ENCODE measurements at regions not wholly inside any gene's neighbourhood (a gene's known extent, or its start where the extent isn't known, plus 50 kb on each side); places are given as distances from the start of the nearest gene placed in this dataset.
"Not testable (repeated sequence)": the region's sequence is repeated elsewhere in the genome, so short reads cannot be mapped to it uniquely, and the experiment has no call there.

GRCh38 chr3:15884132-15884531 lies 86.4 kb upstream of the ANKRD28 start:
- Histone ChIP-seq H3K4me1 (replicated peaks in 1 of 2) (no peaks in the 10 kb centered on the region), H3K4me3 (no peak overlapping the region), H3K27ac (no peak overlapping the region)
- in situ Hi-C loops (cut with MboI; ENCODE audit: low pct_unique_long_range_greater_than_20kb in 2 of 9, low sequenced_read_pairs in 9 of 9, unreplicated experiment in 9 of 9), result no loop called here
- no peak for ATAC-seq (replicated peaks in 6 of 8)
- WGBS, 10 experiments, result 67 to 100% (median 83%) methylated on average over 1 of the region's 1 CpG; no CpG with 5 or more reads in 3 of the 10 experiments

- H3K4me3 ChIP-seq, result no peak overlapping the region
- in situ Hi-C loops (cut with MboI; ENCODE audit: low pct_unique_long_range_greater_than_20kb in 2 of 9, low sequenced_read_pairs in 9 of 9, unreplicated experiment in 9 of 9), result no loop called here
- no peaks in the 10 kb centered on the region for H3K4me1 ChIP-seq (replicated peaks in 1 of 2)
- H3K27ac ChIP-seq, result no peak overlapping the region
- no peak for ATAC-seq (replicated peaks in 6 of 8)
Observed at GRCh38 chr3:15886521-15886920, 88.7 kb upstream of the ANKRD28 start.

GRCh38 chr3:15887261-15887660 lies 89.5 kb upstream of the ANKRD28 start:
- Histone ChIP-seq H3K4me1 (replicated peaks in 1 of 2) (no peaks in the 10 kb centered on the region), H3K4me3 (no peak overlapping the region), H3K27ac (no peak overlapping the region)
- ATAC-seq (replicated peaks in 6 of 8), result no peak
- in situ Hi-C loops (cut with MboI; ENCODE audit: low pct_unique_long_range_greater_than_20kb in 2 of 9, low sequenced_read_pairs in 9 of 9, unreplicated experiment in 9 of 9), result no loop called here

- H3K4me1 ChIP-seq (replicated peaks in 1 of 2), result no peaks in the 10 kb centered on the region
- no peak for ATAC-seq (replicated peaks in 6 of 8)
- H3K27ac ChIP-seq, result no peak overlapping the region
- in situ Hi-C loops (cut with MboI; ENCODE audit: low pct_unique_long_range_greater_than_20kb in 2 of 9, low sequenced_read_pairs in 9 of 9, unreplicated experiment in 9 of 9), result no loop called here
- H3K4me3 ChIP-seq, result no peak overlapping the region
Observed at GRCh38 chr3:15889936-15890335, 92.2 kb upstream of the ANKRD28 start.

- ATAC-seq (replicated peaks in 6 of 8), result peak in 6 of 8 experiments; percentile 45 to 97 (median 90)
- Histone ChIP-seq H3K27ac (no peak overlapping the region), H3K4me1 (replicated peaks in 1 of 2) (no peaks in the 10 kb centered on the region), H3K4me3 (no peak overlapping the region)
- WGBS, 10 experiments, result 0 to 83% (median 71%) methylated on average over 1 to 3 of the region's 3 CpGs; no CpG with 5 or more reads in 1 of the 10 experiments
- in situ Hi-C loops (cut with MboI; ENCODE audit: low pct_unique_long_range_greater_than_20kb in 2 of 9, low sequenced_read_pairs in 9 of 9, unreplicated experiment in 9 of 9), result no loop called here
Observed at GRCh38 chr3:15892311-15893227, 94.8 kb upstream of the ANKRD28 start.

GRCh38 chr3:15894382-15894781 lies 96.6 kb upstream of the ANKRD28 start:
- no peak overlapping the region for H3K27ac ChIP-seq
- ATAC-seq (replicated peaks in 6 of 8), result no peak
- no peaks in the 10 kb centered on the region for H3K4me1 ChIP-seq (replicated peaks in 1 of 2)
- no peak overlapping the region for H3K4me3 ChIP-seq
- 86 to 100% (median 100%) methylated on average over 1 to 2 of the region's 2 CpGs; no CpG with 5 or more reads in 3 of the 10 experiments for WGBS, 10 experiments
- in situ Hi-C loops (cut with MboI; ENCODE audit: low pct_unique_long_range_greater_than_20kb in 2 of 9, low sequenced_read_pairs in 9 of 9, unreplicated experiment in 9 of 9), result no loop called here

- WGBS, 10 experiments, result 80 to 100% (median 100%) methylated on average over 1 to 2 of the region's 2 CpGs; no CpG with 5 or more reads in 3 of the 10 experiments
- in situ Hi-C loops (cut with MboI; ENCODE audit: low pct_unique_long_range_greater_than_20kb in 2 of 9, low sequenced_read_pairs in 9 of 9, unreplicated experiment in 9 of 9), result no loop called here
- H3K27ac ChIP-seq, result no peak overlapping the region
- no peak overlapping the region for H3K4me3 ChIP-seq
- ATAC-seq (replicated peaks in 6 of 8), result no peak
- no peaks in the 10 kb centered on the region for H3K4me1 ChIP-seq (replicated peaks in 1 of 2)
Observed at GRCh38 chr3:15896500-15896899, 98.7 kb upstream of the ANKRD28 start.

GRCh38 chr3:15899388-15899787 lies 101.6 kb upstream of the ANKRD28 start:
- Histone ChIP-seq H3K4me3 (no peak overlapping the region), H3K4me1 (replicated peaks in 1 of 2) (no peaks in the 10 kb centered on the region), H3K27ac (no peak overlapping the region)
- in situ Hi-C loops (cut with MboI; ENCODE audit: low pct_unique_long_range_greater_than_20kb in 2 of 9, low sequenced_read_pairs in 9 of 9, unreplicated experiment in 9 of 9), result no loop called here
- ATAC-seq (replicated peaks in 6 of 8), result peak in 7 of 8 experiments; percentile 42 to 90 (median 70)
- 31 to 100% (median 70%) methylated on average over 1 to 2 of the region's 2 CpGs; no CpG with 5 or more reads in 4 of the 10 experiments for WGBS, 10 experiments

GRCh38 chr3:15903164-15903563 lies 105.4 kb upstream of the ANKRD28 start:
- 20 to 100% (median 80%) methylated on average over 1 to 3 of the region's 3 CpGs; no CpG with 5 or more reads in 5 of the 10 experiments for WGBS, 10 experiments
- in situ Hi-C loops (cut with MboI; ENCODE audit: low pct_unique_long_range_greater_than_20kb in 2 of 9, low sequenced_read_pairs in 9 of 9, unreplicated experiment in 9 of 9), result no loop called here
- peak in 3 of 8 experiments; percentile 33 to 88 (median 86) for ATAC-seq (replicated peaks in 6 of 8)
- Histone ChIP-seq H3K27ac (no peak overlapping the region), H3K4me3 (no peak overlapping the region), H3K4me1 (replicated peaks in 1 of 2) (no peaks in the 10 kb centered on the region)

- 43 to 93% (median 83%) methylated on average over 2 to 7 of the region's 7 CpGs for WGBS, 10 experiments
- Histone ChIP-seq H3K4me1 (replicated peaks in 1 of 2) (no peaks in the 10 kb centered on the region), H3K27ac (no peak overlapping the region), H3K4me3 (no peak overlapping the region)
- peak in 2 of 8 experiments; percentile 24 to 39 for ATAC-seq (replicated peaks in 6 of 8)
- in situ Hi-C loops (cut with MboI; ENCODE audit: low pct_unique_long_range_greater_than_20kb in 2 of 9, low sequenced_read_pairs in 9 of 9, unreplicated experiment in 9 of 9), result no loop called here
Observed at GRCh38 chr3:15903759-15904720, 106.3 kb upstream of the ANKRD28 start.

- in situ Hi-C loops (cut with MboI; ENCODE audit: low pct_unique_long_range_greater_than_20kb in 2 of 9, low sequenced_read_pairs in 9 of 9, unreplicated experiment in 9 of 9), result no loop called here
Observed at GRCh38 chr3:15905041-15905440, 107.3 kb upstream of the ANKRD28 start.

GRCh38 chr3:15907403-15907802 lies 109.6 kb upstream of the ANKRD28 start:
- no CpG with 5 or more reads among the region's 5 CpGs for WGBS, 10 experiments
- H3K4me3 ChIP-seq; H3K4me1 ChIP-seq (replicated peaks in 1 of 2); ATAC-seq (replicated peaks in 6 of 8); in situ Hi-C loops (cut with MboI; ENCODE audit: low pct_unique_long_range_greater_than_20kb in 2 of 9, low sequenced_read_pairs in 9 of 9, unreplicated experiment in 9 of 9); H3K27ac ChIP-seq: not testable (repeated sequence)

More at GRCh38 chr3:15905041-15905440, 107.3 kb upstream of the ANKRD28 start:
- H3K4me3 ChIP-seq, result no peak overlapping the region
- no peaks in the 10 kb centered on the region for H3K4me1 ChIP-seq (replicated peaks in 1 of 2)
- H3K27ac ChIP-seq, result no peak overlapping the region
- WGBS, 10 experiments, result 44 to 100% (median 92%) methylated on average over 1 of the region's 1 CpG; no CpG with 5 or more reads in 1 of the 10 experiments
- no peak for ATAC-seq (replicated peaks in 6 of 8)

GRCh38 chr3:15918988-15919387 lies 121.2 kb upstream of the ANKRD28 start:
- no peaks in the 10 kb centered on the region for H3K4me1 ChIP-seq (replicated peaks in 1 of 2)
- no peak overlapping the region for H3K4me3 ChIP-seq
- WGBS, 10 experiments, result 20 to 100% (median 78%) methylated on average over 1 to 5 of the region's 5 CpGs; no CpG with 5 or more reads in 2 of the 10 experiments
- no peak overlapping the region for H3K27ac ChIP-seq
- in situ Hi-C loops (cut with MboI; ENCODE audit: low pct_unique_long_range_greater_than_20kb in 2 of 9, low sequenced_read_pairs in 9 of 9, unreplicated experiment in 9 of 9), result no loop called here
- no peak for ATAC-seq (replicated peaks in 6 of 8)
